SK-N-SH treated with all-trans-retinoic acid at 6 μM for 48 hours (cell line): ENCODE measurements at regions not wholly inside any gene's neighbourhood (a gene's known extent, or its start where the extent isn't known, plus 50 kb on each side); places are given as distances from the start of the nearest gene placed in this dataset.

Experiments used
- ATAC-seq: fragments of 200-7000 bp; cut with Tn5 transposase; 3 replicates; pipeline ENCODE4 v1.9.1; 2020; ENCODE audit warnings: mild to moderate bottlenecking, moderate library complexity
- ARNTL ChIP-seq: fragments of 450-650 bp; formaldehyde crosslinking; IDR thresholded peaks from 2 replicates; pipeline ENCODE4 v1.5.0; 2020; ENCODE audit warnings: low read depth, mild to moderate bottlenecking, moderate library complexity, borderline replicate concordance
- BACH2 ChIP-seq: fragments of 250-450 bp; sonication (Bioruptor Pico); IDR thresholded peaks from 2 replicates; pipeline ENCODE4 v1.9.0; 2021; ENCODE audit warnings: mild to moderate bottlenecking, borderline replicate concordance
- CREB5 ChIP-seq: fragments of 250-450 bp; sonication (Bioruptor Pico); IDR thresholded peaks from 2 replicates; pipeline ENCODE4 v1.5.1; 2020; ENCODE audit warnings: low read depth, mild to moderate bottlenecking, moderate library complexity
- CSDC2 ChIP-seq: fragments of 250-450 bp; sonication (Bioruptor Pico); IDR thresholded peaks from 2 replicates; pipeline ENCODE4 v1.5.0; 2020; ENCODE audit warnings: mild to moderate bottlenecking, moderate library complexity
- CSRNP3 ChIP-seq: fragments of 250-450 bp; sonication (Bioruptor Pico); IDR thresholded peaks from 2 replicates; pipeline ENCODE4 v1.5.1; 2021; ENCODE audit warnings: mild to moderate bottlenecking, moderate library complexity
- ESRRG ChIP-seq: fragments of 250-450 bp; sonication (Bioruptor Pico); IDR thresholded peaks from 2 replicates; pipeline ENCODE4 v1.6.1; 2021; ENCODE audit warnings: mild to moderate bottlenecking
- GLIS3 ChIP-seq: fragments of 250-450 bp; sonication (Bioruptor Pico); IDR thresholded peaks from 2 replicates; pipeline ENCODE4 v1.5.0; 2020; ENCODE audit warnings: mild to moderate bottlenecking, moderate library complexity
- OSR1 ChIP-seq: fragments of 250-450 bp; sonication (Bioruptor Pico); IDR thresholded peaks from 2 replicates; pipeline ENCODE4 v1.8.0; 2022; ENCODE audit warnings: moderate library complexity, mild to moderate bottlenecking, inconsistent platforms
- POU6F1 ChIP-seq: fragments of 250-450 bp; sonication (Bioruptor Pico); IDR thresholded peaks from 2 replicates; pipeline ENCODE4 v1.8.0; 2021; ENCODE audit warnings: low read depth, mild to moderate bottlenecking, moderate library complexity, borderline replicate concordance
- PPARA ChIP-seq: fragments of 250-450 bp; sonication (Bioruptor Pico); IDR thresholded peaks from 2 replicates; pipeline ENCODE4 v1.5.0; 2020; ENCODE audit warnings: mild to moderate bottlenecking, borderline replicate concordance
- RARB ChIP-seq: fragments of 250-450 bp; sonication (Bioruptor Pico); IDR thresholded peaks from 2 replicates; pipeline ENCODE4 v1.8.0; 2021; ENCODE audit warnings: mild to moderate bottlenecking, moderate library complexity
- SNAI2 ChIP-seq: fragments of 250-450 bp; sonication (Bioruptor Pico); IDR thresholded peaks from 2 replicates; pipeline ENCODE4 v1.5.0; 2020; ENCODE audit warnings: mild to moderate bottlenecking, moderate library complexity
- TCF4 ChIP-seq: fragments of 250-450 bp; sonication (Bioruptor Pico); IDR thresholded peaks from 2 replicates; pipeline ENCODE4 v1.8.0; 2021; ENCODE audit warnings: mild to moderate bottlenecking, moderate library complexity, borderline replicate concordance
- TSHZ2 ChIP-seq: fragments of 250-450 bp; sonication (Bioruptor Pico); IDR thresholded peaks from 2 replicates; pipeline ENCODE4 v1.5.0; 2020; ENCODE audit warnings: mild to moderate bottlenecking, moderate library complexity
- ZC3H10 ChIP-seq: fragments of 250-450 bp; sonication (Bioruptor Pico); IDR thresholded peaks from 2 replicates; pipeline ENCODE4 v1.5.1; 2021; ENCODE audit warnings: mild to moderate bottlenecking, moderate library complexity
- ZNF565 ChIP-seq: fragments of 450-650 bp; formaldehyde crosslinking; conservative IDR thresholded peaks from 2 replicates; pipeline ENCODE4 v1.5.0; 2020; ENCODE audit warnings: low read depth, mild to moderate bottlenecking, moderate library complexity
- ZNF70 ChIP-seq: fragments of 450-650 bp; formaldehyde crosslinking; IDR thresholded peaks from 2 replicates; pipeline ENCODE4 v1.5.0; 2020; ENCODE audit warnings: mild to moderate bottlenecking, moderate library complexity
- ZNF8 ChIP-seq: fragments of 450-650 bp; formaldehyde crosslinking; IDR thresholded peaks from 2 replicates; pipeline ENCODE4 v1.5.0; 2020; ENCODE audit warnings: mild to moderate bottlenecking, moderate library complexity

GRCh38 chr20:53753880-53754459 is 160.3 kb upstream of the ZNF217 start (continued):
- TF ChIP-seq CREB5 (CRISPR knock-in tag) (no peak), ZNF8 (CRISPR knock-in tag) (no peak), ZC3H10 (CRISPR knock-in tag) (no peak), ZNF565 (CRISPR knock-in tag) (no peak), BACH2 (CRISPR knock-in tag) (no peak), OSR1 (CRISPR knock-in tag) (no peak), ZNF70 (CRISPR knock-in tag) (no peak), POU6F1 (CRISPR knock-in tag) (no peak), ARNTL (CRISPR knock-in tag) (no peak), ESRRG (CRISPR knock-in tag) (no peak)

- ATAC-seq, result no peak
- TF ChIP-seq CREB5 (CRISPR knock-in tag) (no peak), CSRNP3 (CRISPR knock-in tag) (no peak), TSHZ2 (no peak), POU6F1 (CRISPR knock-in tag) (no peak), ZNF8 (CRISPR knock-in tag) (no peak), SNAI2 (no peak), ZNF70 (CRISPR knock-in tag) (no peak), TCF4 (CRISPR knock-in tag) (no peak), ESRRG (CRISPR knock-in tag) (no peak), RARB (CRISPR knock-in tag) (no peak), PPARA (CRISPR knock-in tag) (no peak)
These were observed 159.6 kb upstream of the ZNF217 start for GRCh38 chr20:53752971-53753879.

- ATAC-seq, result no peak
- no peak for TF ChIP-seq GLIS3 (CRISPR knock-in tag)
- no peak for TF ChIP-seq CSDC2 (CRISPR knock-in tag)
- no peak for TF ChIP-seq ZNF565 (CRISPR knock-in tag)
- TF ChIP-seq ZC3H10 (CRISPR knock-in tag), result no peak
- no peak for TF ChIP-seq POU6F1 (CRISPR knock-in tag)
- no peak for TF ChIP-seq CSRNP3 (CRISPR knock-in tag)
- no peak for TF ChIP-seq SNAI2
- TF ChIP-seq ARNTL (CRISPR knock-in tag), result no peak
- TF ChIP-seq, all 23 proteins: peak for 0
These were observed 158.9 kb upstream of the ZNF217 start for GRCh38 chr20:53752583-53752970.
